T-cell (primary cell): ENCODE measurements at regions not wholly inside any gene's neighbourhood (a gene's known extent, or its start where the extent isn't known, plus 50 kb on each side); places are given as distances from the start of the nearest gene placed in this dataset.

Experiments
- ATAC-seq, 4 experiments: fragments of 200-7000 bp in 3 of 4; fragments of 150-1000 bp in 1 of 4; cut with Tn5 transposase; replicated peaks in 1 of 4; 1 replicate in 3 of 4; 2 replicates in 1 of 4; pipeline ENCODE4 v1.10.0; 2021; ENCODE audit warnings: moderate library complexity in 3 of 4, mild to moderate bottlenecking in 2 of 4, moderate number of reproducible peaks in 1 of 4
- CTCF ChIA-PET, 2 donors: fragments of 300-600 bp; sonication (Branson Sonifier 250); formaldehyde crosslinking; loops; one replicate each; lab custom pipeline; 2022; ENCODE audit warnings: antibody characterized with exemption in 2 of 2; lab: Charles Lee
- POLR2A ChIA-PET, 2 donors: fragments of 300-600 bp; sonication (Branson Sonifier 250); formaldehyde crosslinking; loops; one replicate each; lab custom pipeline; 2022; ENCODE audit warnings: antibody characterized with exemption in 2 of 2; lab: Charles Lee
- DNase-seq, 35 experiments: peaks; one replicate each; pipeline versions ENCODE4 v3.0.0 to v3.0.0-alpha.2; 2013 to 2023
- H3K27ac ChIP-seq: one replicate; pipeline ENCODE4 v1.5.1; 2013; ENCODE audit warnings: low read length
- H3K27me3 ChIP-seq, 2 experiments: replicated peaks in 1 of 2; 1 replicate in 1 of 2; 2 replicates in 1 of 2; pipeline versions ENCODE4 v1.6.1 to v1.7.0; 2013; ENCODE audit warnings: low read length in 1 of 2, mixed read lengths in 1 of 2; ENCODE audit not compliant: control insufficient read depth in 2 of 2, insufficient read depth in 2 of 2; ENCODE audit errors: extremely low read depth in 1 of 2
- H3K36me3 ChIP-seq, 2 donors: 1 replicate in 1 of 2; 2 replicates in 1 of 2; pipeline versions ENCODE4 v1.6.1 to v1.7.0; 2013; ENCODE audit warnings: low read length in 1 of 2; ENCODE audit not compliant: control insufficient read depth in 2 of 2, insufficient read depth in 1 of 2; ENCODE audit errors: extremely low read depth in 1 of 2
- H3K4me1 ChIP-seq, 2 experiments: 1 replicate in 1 of 2; 2 replicates in 1 of 2; pipeline versions ENCODE4 v1.6.1 to v1.7.0; 2013; ENCODE audit warnings: low read length in 2 of 2, mixed read lengths in 1 of 2; ENCODE audit not compliant: insufficient read depth in 2 of 2, control insufficient read depth in 1 of 2; ENCODE audit errors: extremely low read depth in 1 of 2
- H3K4me3 ChIP-seq, 2 donors: 1 replicate in 1 of 2; 2 replicates in 1 of 2; pipeline versions ENCODE4 v1.5.1 to v1.7.0; 2013; ENCODE audit warnings: mild to moderate bottlenecking in 2 of 2, low read length in 1 of 2, moderate library complexity in 1 of 2; ENCODE audit not compliant: control insufficient read depth in 1 of 2; ENCODE audit errors: extremely low read depth in 1 of 2
- H3K9me3 ChIP-seq: 2 replicates; pipeline ENCODE4 v1.7.0; 2013
- H3K27ac Mint-ChIP-seq, 2 donors: one replicate each; pipeline ENCODE4 v1.8.0; 2020 to 2021; ENCODE audit warnings: mild to moderate bottlenecking in 2 of 2, mixed read lengths in 2 of 2
- H3K27me3 Mint-ChIP-seq, 2 donors: one replicate each; pipeline ENCODE4 v1.8.0; 2021 to 2022; ENCODE audit warnings: mixed read lengths in 2 of 2
- H3K36me3 Mint-ChIP-seq: one replicate; pipeline ENCODE4 v1.8.0; 2021; ENCODE audit warnings: mixed read lengths
- H3K4me1 Mint-ChIP-seq, 3 donors: one replicate each; pipeline ENCODE4 v1.8.0; 2020 to 2022; ENCODE audit warnings: mixed read lengths in 3 of 3, mild to moderate bottlenecking in 1 of 3
- H3K4me3 Mint-ChIP-seq, 3 donors: one replicate each; pipeline ENCODE4 v1.8.0; 2020 to 2022; ENCODE audit warnings: mild to moderate bottlenecking in 3 of 3, mixed read lengths in 3 of 3, moderate library complexity in 3 of 3
- H3K9me3 Mint-ChIP-seq, 3 donors: one replicate each; pipeline ENCODE4 v1.8.0; 2020 to 2022; ENCODE audit warnings: mixed read lengths in 3 of 3
- WGBS: methylation state at CpG from one replicate; pipeline ENCODE4 v1.1.5; 2013; ENCODE audit warnings: missing lambda C conversion rate; ENCODE audit not compliant: insufficient coverage; 5-methylcytosine and 5-hydroxymethylcytosine counted together

DNA sequence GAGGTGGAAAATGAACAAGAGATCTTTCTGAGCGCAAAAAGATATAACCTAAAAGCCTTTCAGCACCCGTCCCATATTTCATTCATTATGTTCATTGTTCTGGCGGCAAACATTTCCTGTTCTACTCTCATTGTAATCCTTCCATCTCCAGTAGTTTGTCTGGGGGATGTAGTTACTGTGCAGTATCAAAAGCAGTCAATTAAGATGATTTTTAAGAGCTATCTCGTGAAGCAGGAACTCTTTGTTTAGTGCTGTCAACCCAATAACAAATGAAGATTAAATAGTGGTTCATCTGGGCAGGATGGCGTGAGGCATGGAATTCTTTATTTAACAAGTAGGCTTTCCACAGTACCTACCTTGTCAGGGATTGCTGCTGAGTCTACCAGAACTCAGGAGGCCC lies 876.7 kb downstream of the HACE1 start:
- H3K27me3 ChIP-seq, result no peaks in the 10 kb centered on the region
- no CpG with 5 or more reads among the region's 5 CpGs for WGBS
- H3K9me3 ChIP-seq, result no peaks in the 10 kb centered on the region
- H3K9me3 Mint-ChIP-seq, result peaks cover 0 to 8% (median 2%) of the 10 kb centered on the region in 3 donors
- no peaks in the 10 kb centered on the region for H3K4me1 ChIP-seq
- no peaks in the 10 kb centered on the region for H3K36me3 ChIP-seq
- no peak overlapping the region for H3K27ac ChIP-seq
- POLR2A ChIA-PET, result no interaction called here
- H3K27me3 Mint-ChIP-seq, result no peaks in the 10 kb centered on the region
- H3K4me3 Mint-ChIP-seq, result no peak overlapping the region
- H3K36me3 Mint-ChIP-seq, result no peaks in the 10 kb centered on the region
- no peaks in the 10 kb centered on the region for H3K4me1 Mint-ChIP-seq
- ATAC-seq (no peak), DNase-seq (no peak)
- CTCF ChIA-PET, result no interaction called here
- no peak overlapping the region for H3K4me3 ChIP-seq
- no peak overlapping the region for H3K27ac Mint-ChIP-seq

DNA sequence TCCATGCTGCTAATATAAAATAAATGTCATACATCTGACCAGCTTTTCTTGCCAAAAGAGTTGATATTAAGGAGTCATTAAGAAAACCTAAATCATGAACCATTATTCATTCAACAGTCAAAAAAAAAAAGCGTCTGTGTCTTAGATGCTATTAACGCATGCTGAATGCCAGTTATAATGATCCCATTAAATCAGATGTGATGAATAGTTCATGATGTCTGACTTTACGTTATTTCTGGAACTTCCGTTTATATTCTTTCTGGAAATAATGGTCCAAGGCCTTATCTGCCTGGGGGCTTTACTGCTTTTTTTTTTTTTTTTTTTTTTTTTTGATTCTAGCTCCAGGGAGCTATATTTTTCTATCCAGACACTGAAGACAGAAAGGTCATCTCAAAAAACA lies 877.1 kb downstream of the HACE1 start:
- Mint-ChIP-seq H3K4me3 (no peak overlapping the region), H3K4me1 (no peaks in the 10 kb centered on the region), H3K27me3 (no peaks in the 10 kb centered on the region), H3K27ac (no peak overlapping the region), H3K9me3 (peaks cover 0 to 8% (median 2%) of the 10 kb centered on the region in 3 donors), H3K36me3 (no peaks in the 10 kb centered on the region)
- POLR2A ChIA-PET, result no interaction called here
- no peak overlapping the region for H3K27ac ChIP-seq
- CTCF ChIA-PET, result interaction anchor here in 1 of 2 donors (0.6 kb wide), 1 partner anchor 45 kb away, joined by 3 read pairs; no protein-coding TSS in a partner anchor
- no peaks in the 10 kb centered on the region for H3K9me3 ChIP-seq
- DNase-seq, result no peak
- H3K4me1 ChIP-seq, result no peaks in the 10 kb centered on the region
- no peaks in the 10 kb centered on the region for H3K27me3 ChIP-seq
- no CpG with 5 or more reads among the region's 4 CpGs for WGBS
- ATAC-seq, result no peak
- no peaks in the 10 kb centered on the region for H3K36me3 ChIP-seq
- H3K4me3 ChIP-seq, result no peak overlapping the region

- POLR2A ChIA-PET, result no interaction called here
- CTCF ChIA-PET, result no interaction called here
- Histone ChIP-seq H3K27ac (no peak overlapping the region), H3K36me3 (no peaks in the 10 kb centered on the region), H3K27me3 (no peaks in the 10 kb centered on the region), H3K4me3 (no peak overlapping the region), H3K4me1 (no peaks in the 10 kb centered on the region), H3K9me3 (no peaks in the 10 kb centered on the region)
- Mint-ChIP-seq H3K36me3 (no peaks in the 10 kb centered on the region), H3K4me1 (no peaks in the 10 kb centered on the region), H3K4me3 (no peak overlapping the region), H3K27me3 (no peaks in the 10 kb centered on the region), H3K9me3 (peaks cover 0 to 8% (median 2%) of the 10 kb centered on the region in 3 donors), H3K27ac (no peak overlapping the region)
- WGBS, result no CpG with 5 or more reads among the region's 2 CpGs
- DNase-seq (no peak), ATAC-seq (no peak)
Observed at GRCh38 chr6:103979308-103979707, 880.4 kb downstream of the HACE1 start.

- ChIA-PET CTCF (no interaction called here), POLR2A (no interaction called here)
- Histone ChIP-seq H3K4me1 (no peaks in the 10 kb centered on the region), H3K27me3 (no peaks in the 10 kb centered on the region), H3K27ac (no peak overlapping the region), H3K9me3 (no peaks in the 10 kb centered on the region), H3K36me3 (no peaks in the 10 kb centered on the region), H3K4me3 (no peak overlapping the region)
- no peaks in the 10 kb centered on the region for H3K36me3 Mint-ChIP-seq
- H3K4me3 Mint-ChIP-seq, result no peak overlapping the region
- no peak for DNase-seq
- no peak for ATAC-seq
- no peak overlapping the region for H3K27ac Mint-ChIP-seq
- H3K4me1 Mint-ChIP-seq, result no peaks in the 10 kb centered on the region
- H3K9me3 Mint-ChIP-seq, result peaks cover 0 to 5% (median 4%) of the 10 kb centered on the region in 3 donors
- H3K27me3 Mint-ChIP-seq, result no peaks in the 10 kb centered on the region
Observed at GRCh38 chr6:103937389-103937788, 922.3 kb downstream of the HACE1 start.

GRCh38 chr6:103925317-103925716 lies 934.4 kb downstream of the HACE1 start:
- no peak overlapping the region for H3K27ac Mint-ChIP-seq
- ChIA-PET POLR2A (no interaction called here), CTCF (no interaction called here)
- no peak overlapping the region for H3K4me3 Mint-ChIP-seq
- no peaks in the 10 kb centered on the region for H3K27me3 Mint-ChIP-seq
- no peaks in the 10 kb centered on the region for H3K36me3 Mint-ChIP-seq
- Histone ChIP-seq H3K27me3 (no peaks in the 10 kb centered on the region), H3K36me3 (no peaks in the 10 kb centered on the region), H3K27ac (no peak overlapping the region), H3K4me1 (no peaks in the 10 kb centered on the region), H3K9me3 (no peaks in the 10 kb centered on the region), H3K4me3 (no peak overlapping the region)
- H3K9me3 Mint-ChIP-seq, result peaks cover 0 to 21% (median 17%) of the 10 kb centered on the region in 3 donors
- ATAC-seq, result no peak
- DNase-seq, result no peak
- WGBS, result no CpG with 5 or more reads among the region's 2 CpGs
- H3K4me1 Mint-ChIP-seq, result no peaks in the 10 kb centered on the region

- Histone ChIP-seq H3K27ac (no peak overlapping the region), H3K9me3 (no peaks in the 10 kb centered on the region), H3K4me3 (no peak overlapping the region), H3K27me3 (no peaks in the 10 kb centered on the region), H3K36me3 (no peaks in the 10 kb centered on the region), H3K4me1 (no peaks in the 10 kb centered on the region)
- H3K27ac Mint-ChIP-seq, result no peak overlapping the region
- H3K9me3 Mint-ChIP-seq, result peaks cover 3 to 23% (median 6%) of the 10 kb centered on the region in 3 donors
- ATAC-seq, result no peak
- no peak overlapping the region for H3K4me3 Mint-ChIP-seq
- no peaks in the 10 kb centered on the region for H3K27me3 Mint-ChIP-seq
- H3K36me3 Mint-ChIP-seq, result no peaks in the 10 kb centered on the region
- DNase-seq, result no peak
- CTCF ChIA-PET, result no interaction called here
- POLR2A ChIA-PET, result interaction anchor here in 1 of 2 donors (0.7 kb wide), 1 partner anchor 676 kb away, joined by 3 read pairs; no protein-coding TSS in a partner anchor
- H3K4me1 Mint-ChIP-seq, result no peaks in the 10 kb centered on the region
Observed at GRCh38 chr6:103910018-103910417, 949.7 kb downstream of the HACE1 start.

DNA sequence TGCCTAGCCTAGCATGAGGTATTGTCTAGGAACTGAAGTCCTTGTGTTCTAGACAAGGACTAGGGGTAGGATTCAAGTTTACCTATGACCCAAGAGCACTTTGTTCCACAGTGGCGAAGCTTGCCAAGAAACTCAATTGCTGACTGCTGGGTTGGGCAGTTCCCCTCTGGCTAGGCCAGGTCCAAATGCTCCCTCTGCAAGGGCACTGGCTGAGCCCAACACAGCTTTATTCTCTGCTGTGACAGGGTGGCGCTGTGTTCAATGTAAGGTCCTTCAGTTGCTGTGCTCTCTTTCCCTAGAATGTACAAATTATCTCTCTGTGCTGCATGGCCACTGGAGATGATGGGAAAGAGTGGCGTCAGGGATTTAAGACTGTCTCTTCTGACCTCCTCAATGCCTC lies 950.8 kb downstream of the HACE1 start:
- Histone ChIP-seq H3K4me1 (no peaks in the 10 kb centered on the region), H3K27ac (no peak overlapping the region), H3K4me3 (no peak overlapping the region), H3K36me3 (no peaks in the 10 kb centered on the region), H3K9me3 (no peaks in the 10 kb centered on the region), H3K27me3 (no peaks in the 10 kb centered on the region)
- Mint-ChIP-seq H3K27me3 (no peaks in the 10 kb centered on the region), H3K9me3 (peaks cover 3 to 23% (median 6%) of the 10 kb centered on the region in 3 donors), H3K4me3 (no peak overlapping the region), H3K27ac (no peak overlapping the region), H3K36me3 (no peaks in the 10 kb centered on the region), H3K4me1 (no peaks in the 10 kb centered on the region)
- ChIA-PET POLR2A (no interaction called here), CTCF (no interaction called here)
- ATAC-seq (no peak), DNase-seq (no peak)
- 100% methylated on average over 1 of the region's 3 CpGs for WGBS
